GM19455 (cell line): ENCODE measurements at regions not wholly inside any gene's neighbourhood (a gene's known extent, or its start where the extent isn't known, plus 50 kb on each side); places are given as distances from the start of the nearest gene placed in this dataset.

ENCODE experiments used
- ATAC-seq: cut with Tn5 transposase; IDR thresholded peaks from one replicate; pipeline ENCODE4 v1.9.1; 2021; ENCODE audit not compliant: unreplicated experiment

- no peak for ATAC-seq
These were observed 353.9 kb upstream of the THBS1 start for GRCh38 chr15:39227001-39227400.

DNA sequence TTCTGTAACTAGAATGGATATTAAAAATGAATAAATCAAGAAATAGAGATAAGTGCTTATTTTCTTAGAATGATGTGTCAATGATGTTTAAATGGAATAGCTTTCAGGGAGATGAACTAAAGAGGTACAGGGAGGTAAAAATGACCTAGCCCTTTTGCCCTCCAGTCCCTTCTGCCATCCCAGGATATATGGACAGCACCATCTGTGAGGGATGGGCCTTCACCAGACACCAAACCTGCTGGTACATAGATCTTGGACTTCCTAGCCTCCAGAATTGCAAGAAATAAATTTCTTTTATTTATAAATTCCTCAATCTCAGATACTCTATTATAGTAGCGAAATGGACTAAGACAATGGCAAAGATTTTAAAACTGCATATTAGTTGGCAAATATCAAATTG is 352.0 kb upstream of the THBS1 start:
- ATAC-seq = no peak

GRCh38 chr15:39230205-39230907 is 350.5 kb upstream of the THBS1 start:
- ATAC-seq = no peak

GRCh38 chr15:39230908-39231285 is 350.0 kb upstream of the THBS1 start:
- ATAC-seq = no peak

- ATAC-seq = no peak
These were observed 348.4 kb upstream of the THBS1 start for GRCh38 chr15:39232512-39232911.

GRCh38 chr15:39235084-39235795 is 345.6 kb upstream of the THBS1 start:
- no peak for ATAC-seq

- ATAC-seq = no peak
These were observed 344.5 kb upstream of the THBS1 start for GRCh38 chr15:39236375-39236774.

DNA sequence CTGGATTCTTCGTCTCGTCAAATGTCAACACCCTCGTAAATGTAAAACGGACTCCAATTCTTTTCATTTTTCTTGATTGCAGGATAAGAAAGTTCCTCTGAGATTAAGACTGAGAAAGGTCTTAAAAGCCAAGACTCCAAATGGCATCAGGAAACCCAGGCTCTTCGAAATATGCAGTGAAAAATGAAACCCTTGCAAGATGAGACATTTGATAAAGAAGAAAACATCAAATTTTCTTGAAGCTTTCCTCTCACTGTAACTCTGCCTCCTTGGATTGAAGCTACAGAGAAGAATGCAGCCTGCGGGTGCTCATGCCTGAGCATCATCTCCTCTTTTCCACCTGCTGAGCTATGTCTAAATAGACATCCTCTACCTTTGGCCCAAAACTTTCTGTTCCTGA is 342.4 kb upstream of the THBS1 start:
- ATAC-seq = no peak

- no peak for ATAC-seq
These were observed 341.3 kb upstream of the THBS1 start for GRCh38 chr15:39239562-39239961.

DNA sequence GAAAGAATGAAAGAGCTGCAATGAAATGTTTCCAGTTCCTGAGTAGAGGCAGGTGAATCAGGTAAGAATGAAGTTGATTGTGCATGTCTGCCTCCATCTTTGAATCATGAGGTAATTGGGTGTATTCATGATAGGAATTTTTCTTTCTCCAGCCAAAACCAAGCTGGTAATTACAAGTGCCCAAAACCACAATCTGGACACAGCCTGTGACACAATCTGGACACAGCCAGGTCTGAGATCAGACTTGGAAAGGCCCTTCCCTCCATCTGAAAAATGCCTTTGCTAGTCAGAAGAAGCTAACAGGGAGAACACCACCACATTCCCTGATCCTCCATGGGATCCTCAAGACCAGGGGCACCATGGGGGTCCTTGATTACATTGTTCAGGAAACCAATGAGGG is 338.5 kb upstream of the THBS1 start:
- no peak for ATAC-seq

DNA sequence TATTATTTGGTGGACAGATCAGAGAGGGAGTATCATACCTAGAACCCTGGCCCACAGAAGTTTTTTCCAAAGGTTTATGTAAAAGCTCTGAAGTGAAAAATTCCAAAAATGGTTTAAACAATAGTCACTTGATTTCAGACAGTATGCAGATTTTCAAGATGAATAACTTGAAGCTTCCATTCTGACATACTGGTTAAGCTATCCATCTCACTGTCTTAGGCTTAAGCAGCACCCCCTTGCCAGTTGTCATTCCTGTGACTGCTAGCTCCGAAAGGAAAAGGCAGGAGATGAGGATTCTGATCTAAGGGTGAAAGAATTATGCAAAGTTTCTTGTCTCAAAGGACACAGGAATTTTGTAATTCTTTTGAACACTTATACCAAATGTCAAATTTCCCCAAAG is 337.5 kb upstream of the THBS1 start:
- no peak for ATAC-seq

GRCh38 chr15:39244776-39245175 is 336.1 kb upstream of the THBS1 start:
- ATAC-seq = no peak

GRCh38 chr15:39246523-39246922 is 334.4 kb upstream of the THBS1 start:
- no peak for ATAC-seq

- ATAC-seq = no peak
These were observed 333.3 kb upstream of the THBS1 start for GRCh38 chr15:39247574-39247973.

GRCh38 chr15:39248204-39248603 is 332.7 kb upstream of the THBS1 start:
- ATAC-seq = no peak

GRCh38 chr15:39250001-39250400 is 330.9 kb upstream of the THBS1 start:
- ATAC-seq = no peak

DNA sequence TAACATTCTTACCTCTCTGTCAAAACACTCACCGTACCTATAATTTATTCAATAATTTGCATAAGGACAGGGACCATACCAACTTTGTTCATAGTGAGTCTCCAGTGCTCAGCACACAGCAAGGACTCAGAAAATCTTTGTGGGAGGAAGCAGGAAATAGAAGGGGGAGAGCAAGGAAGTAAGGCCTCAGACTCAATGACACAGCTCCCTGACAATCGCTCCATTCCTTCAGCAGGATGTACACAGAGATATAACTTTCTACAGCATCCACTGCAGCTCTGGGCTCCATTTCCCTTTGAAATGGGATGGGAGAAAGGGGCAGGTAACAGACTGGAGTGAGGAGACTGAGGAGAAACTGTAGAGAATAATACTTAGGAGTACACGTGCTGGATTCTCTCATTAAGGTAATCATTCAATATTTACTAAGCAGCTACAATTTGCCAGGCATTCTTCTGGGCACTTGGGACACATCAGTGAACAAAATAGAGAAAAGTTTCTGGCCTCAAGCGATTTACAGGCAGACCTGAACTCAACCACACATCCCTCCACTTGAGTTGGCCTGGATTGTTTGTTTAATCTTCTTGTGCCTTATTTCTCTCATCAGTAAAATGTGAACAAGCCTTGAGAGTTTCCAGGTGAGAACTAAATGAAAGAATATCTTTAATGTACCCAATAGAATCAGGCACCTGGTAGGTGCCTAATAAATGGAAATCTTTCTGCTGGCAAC is 330.3 kb upstream of the THBS1 start:
- no peak for ATAC-seq

DNA sequence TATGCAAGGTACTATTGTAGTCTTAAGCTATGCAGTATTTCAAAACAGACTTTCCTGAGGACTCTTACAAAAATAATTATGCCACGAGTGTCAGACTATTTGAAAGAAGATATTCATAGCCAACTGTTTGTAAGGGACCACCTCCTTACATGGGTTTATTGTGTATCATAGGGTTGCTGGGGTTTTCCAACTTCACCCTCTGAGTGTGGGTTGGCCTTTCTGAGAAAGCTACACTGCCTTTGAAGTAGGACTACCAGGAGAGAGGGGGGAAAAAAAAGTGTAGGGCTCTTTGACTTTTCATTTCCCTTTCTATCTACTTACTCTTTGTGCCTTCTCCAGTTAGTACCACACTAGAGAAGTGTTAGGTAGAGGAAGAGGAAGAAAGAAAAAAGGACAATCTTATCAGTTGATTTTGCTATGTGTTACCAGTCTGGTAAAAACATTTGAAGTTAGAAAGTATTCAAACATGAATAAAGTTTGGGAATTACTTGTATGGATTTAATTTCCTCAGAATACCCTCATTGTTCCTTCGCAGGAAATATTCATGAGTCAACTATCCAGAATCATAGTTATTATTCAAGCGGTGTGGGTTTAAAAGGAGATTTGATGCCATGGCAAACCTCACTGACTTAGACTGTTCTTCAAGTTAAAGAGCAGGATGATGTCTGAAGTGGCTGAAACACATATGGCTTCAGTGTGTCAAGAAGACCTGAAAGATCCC is 329.3 kb upstream of the THBS1 start:
- no peak for ATAC-seq

DNA sequence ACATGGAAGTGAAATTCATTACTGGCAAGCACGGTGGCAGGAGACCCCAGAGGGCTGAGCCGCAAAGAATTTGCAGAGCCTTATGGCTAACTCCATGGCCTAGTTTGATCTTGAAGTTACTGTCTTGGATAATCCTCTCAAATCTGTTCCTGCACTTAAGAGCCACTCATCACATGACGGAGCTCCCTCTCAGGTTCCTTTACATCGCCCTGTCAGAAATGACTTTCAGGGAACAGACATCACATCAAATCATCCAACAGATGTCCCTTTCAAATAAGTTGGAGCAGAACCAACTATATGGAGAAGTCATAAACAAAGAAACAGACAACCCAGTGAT is 328.8 kb upstream of the THBS1 start:
- no peak for ATAC-seq

DNA sequence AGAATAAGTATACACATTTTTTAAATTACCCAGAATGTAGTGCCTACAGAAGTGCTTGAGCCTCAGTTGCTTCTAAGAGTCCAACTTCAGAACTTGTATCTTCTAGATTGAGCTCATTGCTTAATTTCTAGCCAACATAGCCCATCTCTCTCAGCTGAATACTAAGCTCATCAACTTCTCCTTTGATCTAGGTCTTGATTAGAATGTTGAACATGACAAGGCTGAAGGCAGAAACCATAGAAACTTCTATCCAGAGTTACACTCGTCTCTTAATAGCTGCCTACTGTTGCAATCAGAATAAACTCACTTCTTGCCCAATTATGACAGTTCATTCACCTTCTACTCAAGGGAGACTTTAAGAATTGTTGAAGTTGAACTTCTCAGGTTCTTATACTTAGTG is 327.3 kb upstream of the THBS1 start:
- no peak for ATAC-seq

GRCh38 chr15:39254181-39254580 is 326.7 kb upstream of the THBS1 start:
- no peak for ATAC-seq

- ATAC-seq = no peak
These were observed 325.1 kb upstream of the THBS1 start for GRCh38 chr15:39255760-39256159.
